NB4 (cell line): ENCODE measurements at regions not wholly inside any gene's neighbourhood (a gene's known extent, or its start where the extent isn't known, plus 50 kb on each side); places are given as distances from the start of the nearest gene placed in this dataset.

Experiments
- POLR2A ChIP-seq: IDR thresholded peaks from 2 replicates; pipeline ENCODE4 v1.6.1; 2011; ENCODE audit warnings: mild to moderate bottlenecking; ENCODE audit not compliant: insufficient read length; ENCODE audit errors: extremely low read depth
- TF ChIP-seq, protein P1 (sequence below): IDR thresholded peaks from one replicate; pipeline ENCODE4 v1.5.1; 2012; ENCODE audit warnings: low read depth, low read length

DNA sequence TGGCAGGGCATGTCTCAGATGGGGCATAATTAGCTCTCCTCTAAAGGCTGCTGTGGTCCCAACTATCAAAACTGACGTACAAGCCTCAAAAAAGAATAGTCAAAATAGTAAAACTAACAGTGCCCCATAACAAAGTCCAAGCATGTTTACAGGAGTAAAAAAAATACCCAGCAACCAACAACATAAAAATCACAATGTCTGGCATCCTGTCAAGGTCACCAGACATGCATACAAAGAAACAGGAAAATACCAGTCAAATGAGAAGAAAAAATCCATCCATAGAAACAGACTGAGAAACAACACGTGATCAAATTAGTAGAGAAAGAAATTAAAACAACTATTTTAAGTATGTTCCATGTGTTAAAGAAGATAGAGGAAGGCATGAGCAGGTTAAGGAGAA is 131.2 kb upstream of the C14orf180 start:
- TF ChIP-seq, protein P1, sequence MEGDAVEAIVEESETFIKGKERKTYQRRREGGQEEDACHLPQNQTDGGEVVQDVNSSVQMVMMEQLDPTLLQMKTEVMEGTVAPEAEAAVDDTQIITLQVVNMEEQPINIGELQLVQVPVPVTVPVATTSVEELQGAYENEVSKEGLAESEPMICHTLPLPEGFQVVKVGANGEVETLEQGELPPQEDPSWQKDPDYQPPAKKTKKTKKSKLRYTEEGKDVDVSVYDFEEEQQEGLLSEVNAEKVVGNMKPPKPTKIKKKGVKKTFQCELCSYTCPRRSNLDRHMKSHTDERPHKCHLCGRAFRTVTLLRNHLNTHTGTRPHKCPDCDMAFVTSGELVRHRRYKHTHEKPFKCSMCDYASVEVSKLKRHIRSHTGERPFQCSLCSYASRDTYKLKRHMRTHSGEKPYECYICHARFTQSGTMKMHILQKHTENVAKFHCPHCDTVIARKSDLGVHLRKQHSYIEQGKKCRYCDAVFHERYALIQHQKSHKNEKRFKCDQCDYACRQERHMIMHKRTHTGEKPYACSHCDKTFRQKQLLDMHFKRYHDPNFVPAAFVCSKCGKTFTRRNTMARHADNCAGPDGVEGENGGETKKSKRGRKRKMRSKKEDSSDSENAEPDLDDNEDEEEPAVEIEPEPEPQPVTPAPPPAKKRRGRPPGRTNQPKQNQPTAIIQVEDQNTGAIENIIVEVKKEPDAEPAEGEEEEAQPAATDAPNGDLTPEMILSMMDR, result no peak
- no peak for TF ChIP-seq POLR2A
